ENCODE measurements at regions not wholly inside any gene's neighbourhood (a gene's known extent, or its start where the extent isn't known, plus 50 kb on each side); places are given as distances from the start of the nearest gene placed in this dataset.
"Not testable (repeated sequence)": the region's sequence is repeated elsewhere in the genome, so short reads cannot be mapped to it uniquely, and the experiment has no call there.

DNA sequence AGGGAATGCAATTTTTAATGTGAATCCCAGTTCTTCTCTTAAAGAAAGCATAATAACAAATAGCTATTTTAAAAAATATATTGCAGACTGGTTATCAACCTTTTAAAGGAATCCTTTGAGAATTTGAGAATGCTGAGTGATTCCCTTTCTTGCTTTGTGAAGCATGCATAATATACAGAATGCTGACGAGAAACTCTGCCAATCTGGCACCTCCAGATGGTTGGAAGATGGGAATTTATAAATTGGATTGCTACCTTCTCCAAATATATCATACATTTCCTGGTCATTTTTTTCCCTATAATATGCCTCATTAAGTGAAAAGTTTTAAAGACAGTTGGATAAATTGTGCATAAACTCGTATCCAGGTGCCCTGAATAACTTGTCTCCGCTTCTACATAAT lies 333.9 kb upstream of the ARPP21 start:
- Mint-ChIP-seq H3K4me3 (no peak overlapping the region), H3K27me3 (ENCODE audit: insufficient read depth) (no peaks in the 10 kb centered on the region; the same call in 1 of the 2 replicates), H3K36me3 (ENCODE audit: low read depth) (no peaks in the 10 kb centered on the region), H3K4me1 (ENCODE audit: low read depth) (no peaks in the 10 kb centered on the region), H3K9me3 (peaks cover 37% of the 10 kb centered on the region), H3K27ac (no peak overlapping the region)
- TF ChIP-seq, protein P1, sequence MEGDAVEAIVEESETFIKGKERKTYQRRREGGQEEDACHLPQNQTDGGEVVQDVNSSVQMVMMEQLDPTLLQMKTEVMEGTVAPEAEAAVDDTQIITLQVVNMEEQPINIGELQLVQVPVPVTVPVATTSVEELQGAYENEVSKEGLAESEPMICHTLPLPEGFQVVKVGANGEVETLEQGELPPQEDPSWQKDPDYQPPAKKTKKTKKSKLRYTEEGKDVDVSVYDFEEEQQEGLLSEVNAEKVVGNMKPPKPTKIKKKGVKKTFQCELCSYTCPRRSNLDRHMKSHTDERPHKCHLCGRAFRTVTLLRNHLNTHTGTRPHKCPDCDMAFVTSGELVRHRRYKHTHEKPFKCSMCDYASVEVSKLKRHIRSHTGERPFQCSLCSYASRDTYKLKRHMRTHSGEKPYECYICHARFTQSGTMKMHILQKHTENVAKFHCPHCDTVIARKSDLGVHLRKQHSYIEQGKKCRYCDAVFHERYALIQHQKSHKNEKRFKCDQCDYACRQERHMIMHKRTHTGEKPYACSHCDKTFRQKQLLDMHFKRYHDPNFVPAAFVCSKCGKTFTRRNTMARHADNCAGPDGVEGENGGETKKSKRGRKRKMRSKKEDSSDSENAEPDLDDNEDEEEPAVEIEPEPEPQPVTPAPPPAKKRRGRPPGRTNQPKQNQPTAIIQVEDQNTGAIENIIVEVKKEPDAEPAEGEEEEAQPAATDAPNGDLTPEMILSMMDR (IDR thresholded peaks at IDR 0.05), result no peak
- DNase-seq, result no peak

DNA sequence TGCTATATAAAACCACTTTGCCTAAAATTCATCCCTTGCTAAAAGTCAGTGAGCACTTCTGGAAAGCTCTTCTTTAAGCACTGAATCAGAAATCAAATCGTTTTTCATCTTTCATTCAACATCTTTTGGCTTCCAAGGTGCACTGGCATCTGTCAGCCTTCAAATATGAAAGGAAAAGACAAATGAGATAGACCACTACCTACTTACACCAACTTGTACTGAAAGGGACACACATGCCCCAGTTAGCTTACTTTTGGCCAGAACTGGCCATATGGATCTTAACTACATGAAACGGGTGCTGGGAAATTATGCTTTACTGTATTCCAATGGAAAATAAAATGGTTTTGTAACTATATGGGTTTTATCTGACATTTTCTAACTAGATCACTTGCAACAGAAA lies 332.0 kb upstream of the ARPP21 start:
- Mint-ChIP-seq H3K4me1 (ENCODE audit: low read depth) (no peaks in the 10 kb centered on the region), H3K27ac (no peak overlapping the region), H3K27me3 (ENCODE audit: insufficient read depth) (no peaks in the 10 kb centered on the region; the same call in 1 of the 2 replicates), H3K4me3 (no peak overlapping the region), H3K9me3 (peaks cover 31% of the 10 kb centered on the region), H3K36me3 (ENCODE audit: low read depth) (no peaks in the 10 kb centered on the region)
- TF ChIP-seq, protein P1 (IDR thresholded peaks at IDR 0.05), result no peak
- DNase-seq, result no peak

DNA sequence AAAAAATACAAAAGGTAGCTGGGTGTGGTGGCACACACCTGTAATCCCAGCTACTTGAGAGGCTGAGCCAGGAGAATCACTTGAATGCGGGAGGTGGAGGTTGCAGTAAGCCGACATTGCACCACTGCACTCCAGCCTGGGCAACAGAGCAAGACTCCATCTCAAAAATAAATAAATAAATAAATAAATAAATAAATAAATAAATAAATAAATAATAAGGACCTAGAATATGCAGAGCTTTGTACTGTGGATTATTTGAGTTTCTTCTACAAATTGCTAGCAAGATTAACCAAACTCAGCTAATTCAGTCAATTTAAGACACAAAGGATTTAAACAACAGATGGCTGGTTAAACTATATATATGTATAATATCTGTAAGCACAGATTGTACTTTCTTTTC lies 322.5 kb upstream of the ARPP21 start:
- not testable (repeated sequence) for H3K4me1 Mint-ChIP-seq (ENCODE audit: low read depth); H3K27ac Mint-ChIP-seq; H3K4me3 Mint-ChIP-seq; H3K27me3 Mint-ChIP-seq (ENCODE audit: insufficient read depth); DNase-seq; H3K36me3 Mint-ChIP-seq (ENCODE audit: low read depth)
- peaks cover 27% of the 10 kb centered on the region for H3K9me3 Mint-ChIP-seq

DNA sequence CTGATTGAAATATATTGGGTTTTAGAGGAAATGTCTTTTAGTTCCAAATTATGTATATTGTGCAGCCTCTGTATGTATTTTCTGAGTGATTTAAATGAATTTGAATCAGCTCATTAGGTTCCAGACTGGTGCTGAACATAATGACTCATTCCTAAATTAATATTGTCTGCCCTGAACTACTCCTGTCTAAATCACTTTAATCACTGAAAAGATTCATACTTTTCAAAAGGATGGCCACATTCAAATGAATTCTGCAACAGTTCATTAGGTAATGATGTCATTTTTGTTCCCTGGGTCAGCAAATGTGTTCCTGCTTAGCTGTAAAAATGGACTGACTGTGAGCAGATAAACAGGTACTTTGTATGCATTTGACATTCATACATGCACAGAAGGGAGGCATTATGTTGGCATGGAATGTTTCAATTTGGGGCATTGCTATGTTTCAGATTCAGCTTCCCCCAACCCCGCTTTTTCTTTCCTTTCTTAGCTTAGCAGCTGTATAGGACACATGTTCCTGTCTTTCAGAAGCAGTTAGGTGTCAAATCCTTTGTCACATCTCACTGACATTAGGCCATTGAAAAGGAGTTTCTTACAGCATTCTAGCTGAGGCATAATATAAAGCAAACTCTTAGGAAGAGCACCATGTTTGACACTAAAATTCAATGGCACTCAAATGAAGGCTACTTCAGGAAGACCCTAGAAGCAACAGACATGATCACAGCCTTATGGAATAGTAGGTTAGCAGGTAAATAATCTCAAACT lies 318.5 kb upstream of the ARPP21 start:
- H3K27me3 Mint-ChIP-seq (ENCODE audit: insufficient read depth), result no peaks in the 10 kb centered on the region
- H3K4me1 Mint-ChIP-seq (ENCODE audit: low read depth), result no peaks in the 10 kb centered on the region
- H3K36me3 Mint-ChIP-seq (ENCODE audit: low read depth), result no peaks in the 10 kb centered on the region
- peaks cover 26% of the 10 kb centered on the region for H3K9me3 Mint-ChIP-seq
- TF ChIP-seq, protein P1 (IDR thresholded peaks at IDR 0.05), result no peak
- H3K4me3 Mint-ChIP-seq, result no peak overlapping the region
- DNase-seq, result no peak
- H3K27ac Mint-ChIP-seq, result no peak overlapping the region

DNA sequence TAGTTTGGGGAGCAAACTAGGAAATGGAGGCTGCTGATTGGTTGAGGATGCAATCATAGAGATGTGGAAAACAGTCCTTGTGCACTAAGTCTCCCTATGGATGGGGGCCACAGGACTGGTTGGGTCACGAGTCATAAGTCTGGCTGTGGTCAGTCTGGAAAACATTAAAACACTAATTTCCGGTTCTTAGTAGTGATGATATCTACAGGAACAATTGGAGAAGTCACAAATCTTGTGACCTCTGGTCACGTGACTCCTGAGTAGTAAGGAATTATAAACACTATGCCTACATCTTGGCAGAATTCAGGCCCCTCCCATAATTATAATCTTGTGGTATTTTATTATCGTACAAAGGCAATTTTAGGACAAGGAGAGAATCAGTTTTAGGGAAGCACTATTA lies 317.3 kb upstream of the ARPP21 start:
- no peak overlapping the region for H3K4me3 Mint-ChIP-seq
- no peak for DNase-seq
- no peaks in the 10 kb centered on the region for H3K27me3 Mint-ChIP-seq (ENCODE audit: insufficient read depth)
- H3K9me3 Mint-ChIP-seq, result peaks cover 25% of the 10 kb centered on the region
- no peaks in the 10 kb centered on the region for H3K4me1 Mint-ChIP-seq (ENCODE audit: low read depth)
- H3K27ac Mint-ChIP-seq, result no peak overlapping the region
- TF ChIP-seq, protein P1 (IDR thresholded peaks at IDR 0.05), result no peak
- no peaks in the 10 kb centered on the region for H3K36me3 Mint-ChIP-seq (ENCODE audit: low read depth)

DNA sequence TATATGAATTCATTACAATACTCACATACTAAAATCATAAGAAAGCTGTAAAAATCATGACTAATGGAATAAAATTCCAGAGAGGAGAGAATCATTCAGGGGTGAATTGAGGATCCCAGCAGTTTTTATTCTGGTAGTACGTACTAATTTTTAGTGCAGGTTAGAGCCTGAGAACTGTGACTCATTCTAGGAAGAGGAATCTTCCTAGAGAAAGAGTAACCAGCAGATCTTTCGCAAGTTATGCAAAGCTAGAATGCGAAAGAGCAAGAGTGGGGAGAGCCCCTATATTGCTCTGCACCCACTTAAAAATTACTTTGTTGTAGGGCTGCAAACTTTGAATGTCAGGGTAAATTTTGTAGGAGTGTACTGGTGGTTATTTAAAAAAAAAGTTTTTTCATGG lies 303.6 kb upstream of the ARPP21 start:
- Mint-ChIP-seq H3K27ac (no peak overlapping the region), H3K4me3 (no peak overlapping the region), H3K36me3 (ENCODE audit: low read depth) (no peaks in the 10 kb centered on the region), H3K4me1 (ENCODE audit: low read depth) (no peaks in the 10 kb centered on the region), H3K9me3 (peaks cover 22% of the 10 kb centered on the region), H3K27me3 (ENCODE audit: insufficient read depth) (no peaks in the 10 kb centered on the region)
- TF ChIP-seq, protein P1 (IDR thresholded peaks at IDR 0.05), result no peak
- no peak for DNase-seq
